NCI-H446 (cell line): ENCODE measurements at regions not wholly inside any gene's neighbourhood (a gene's known extent, or its start where the extent isn't known, plus 50 kb on each side); places are given as distances from the start of the nearest gene placed in this dataset.

Experiments
- DNase-seq, 2 experiments: peaks; one replicate each; lab custom pipeline; 2025; lab: John Stamatoyannopoulos, UW

DNA sequence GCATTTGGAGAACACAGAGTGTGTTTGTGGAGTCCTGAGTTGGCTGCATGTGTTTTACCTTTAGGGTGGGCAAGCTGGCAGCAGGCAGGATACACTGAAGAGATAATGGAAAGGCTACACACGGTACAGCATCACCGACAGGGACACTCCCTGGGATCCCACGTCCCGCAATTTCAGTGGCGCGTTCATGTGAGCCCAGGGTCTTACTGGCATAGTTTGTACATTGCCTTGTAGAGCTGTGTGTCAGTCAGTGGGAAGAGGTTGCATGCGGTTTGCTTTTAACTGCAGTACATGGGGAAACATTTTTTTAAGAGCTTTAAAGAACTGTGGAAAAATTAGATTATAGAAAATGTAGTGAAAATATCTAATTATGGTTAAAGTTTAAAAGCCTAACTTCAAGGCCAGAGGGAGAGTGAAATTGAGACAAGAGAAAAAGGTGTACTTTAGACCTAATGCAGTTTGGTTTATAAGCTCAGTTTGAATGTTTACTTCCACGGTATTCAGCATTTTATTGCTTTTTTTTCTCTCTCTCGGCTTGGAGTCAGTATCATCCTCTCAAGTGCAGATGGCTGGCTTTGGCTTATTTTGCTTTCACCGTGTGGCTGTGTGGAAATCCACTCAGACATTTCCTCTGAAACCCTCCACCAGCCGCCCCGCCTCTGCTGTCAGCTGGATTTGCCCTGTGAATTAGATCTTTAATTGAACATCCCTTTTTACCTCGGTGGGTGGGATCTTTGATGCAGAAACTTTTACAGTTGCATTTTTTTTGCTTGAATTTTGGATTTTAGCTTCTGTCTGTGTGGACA is 364.2 kb upstream of the COBL start:
- DNase-seq = no peak

DNA sequence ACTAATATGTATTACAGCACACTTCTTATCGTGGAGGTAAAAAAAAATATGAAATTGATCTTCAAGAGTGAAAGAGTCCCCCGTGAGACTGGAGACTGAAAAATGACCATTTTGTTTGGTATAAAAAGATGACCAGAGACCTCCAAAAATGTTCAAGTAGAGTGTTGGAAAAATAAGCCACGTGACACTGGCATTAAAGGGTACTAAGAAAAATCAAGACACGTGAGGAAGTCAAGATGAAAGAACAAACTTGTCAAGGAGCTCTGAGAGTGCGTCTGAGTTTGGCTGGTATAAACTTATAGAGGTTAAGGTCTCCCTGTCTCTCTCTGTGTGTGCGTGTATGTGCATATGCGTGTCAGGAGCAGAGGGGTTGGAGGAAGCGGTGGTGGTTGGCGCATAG is 362.7 kb upstream of the COBL start:
- no peak for DNase-seq

DNA sequence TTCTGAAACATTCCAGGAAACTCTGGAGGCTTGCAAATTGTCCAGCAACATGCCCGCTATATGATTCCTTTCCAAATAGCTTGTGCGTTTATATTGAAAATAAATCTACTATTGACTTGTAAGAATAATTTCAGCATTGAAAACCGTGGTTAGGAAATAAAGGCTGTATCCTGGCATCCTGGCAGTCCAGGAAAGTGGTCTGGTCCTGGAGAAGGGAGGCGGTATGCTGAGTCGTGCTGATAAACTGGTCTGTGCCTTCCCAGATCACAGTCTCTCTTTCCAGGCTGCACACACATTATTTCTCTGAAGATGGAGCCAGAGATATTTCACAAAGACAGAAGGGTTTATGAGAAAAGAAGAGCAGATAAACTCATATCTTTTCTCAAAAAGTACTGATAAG is 350.1 kb upstream of the COBL start:
- DNase-seq = no peak

DNA sequence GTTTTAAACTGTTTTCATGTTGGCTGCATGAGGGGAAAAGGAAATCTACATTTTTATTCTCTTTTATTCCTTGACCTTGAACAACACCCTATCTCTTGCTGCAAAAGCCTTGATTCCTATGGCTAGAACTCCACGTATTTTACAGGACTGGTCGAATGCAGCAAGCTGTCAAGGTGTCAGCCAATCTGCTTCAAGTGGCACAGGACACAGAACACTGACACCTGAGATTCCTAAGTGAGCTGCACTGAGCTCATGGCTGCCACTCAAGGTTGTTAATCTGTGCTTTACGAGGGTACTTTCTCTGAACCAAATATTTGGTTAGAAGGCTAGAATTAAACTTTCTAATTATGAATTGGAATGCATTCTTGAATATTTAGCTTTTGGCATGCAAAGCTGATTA is 349.7 kb upstream of the COBL start:
- no peak for DNase-seq

DNA sequence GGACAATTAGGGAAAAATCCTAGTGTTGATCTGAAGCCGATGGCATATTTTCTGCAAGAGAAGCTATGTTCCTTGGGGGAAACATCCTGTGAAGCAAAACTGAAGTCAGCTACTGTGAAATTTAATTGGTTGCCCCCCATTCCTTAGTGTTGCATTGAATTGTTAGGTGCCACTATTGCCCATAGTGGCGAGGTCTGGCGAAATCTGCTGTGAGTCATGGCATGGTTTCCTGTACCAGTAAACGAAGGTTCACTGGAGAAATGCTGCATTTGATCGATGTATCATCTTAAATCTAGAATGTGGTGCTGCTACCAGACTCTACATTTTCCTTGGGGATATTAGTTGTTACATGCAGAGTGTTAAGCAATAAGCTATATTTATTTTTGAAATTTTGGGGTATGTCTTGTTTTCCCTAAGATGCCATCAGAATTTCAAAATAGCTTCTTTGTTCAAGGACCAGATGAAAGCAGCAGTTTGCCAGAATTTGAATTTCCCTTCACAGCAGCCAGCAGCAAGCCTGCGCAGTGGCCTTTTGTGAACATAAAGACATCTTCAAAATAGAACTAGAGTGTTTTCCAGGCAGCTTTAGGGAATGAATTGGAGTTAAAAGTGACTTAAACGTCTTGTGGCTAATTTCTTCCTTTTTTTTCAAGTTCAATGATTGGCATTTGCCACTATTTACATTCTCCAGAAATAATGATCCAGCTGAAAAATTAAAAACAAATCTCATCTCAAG is 348.6 kb upstream of the COBL start:
- DNase-seq = no peak

DNA sequence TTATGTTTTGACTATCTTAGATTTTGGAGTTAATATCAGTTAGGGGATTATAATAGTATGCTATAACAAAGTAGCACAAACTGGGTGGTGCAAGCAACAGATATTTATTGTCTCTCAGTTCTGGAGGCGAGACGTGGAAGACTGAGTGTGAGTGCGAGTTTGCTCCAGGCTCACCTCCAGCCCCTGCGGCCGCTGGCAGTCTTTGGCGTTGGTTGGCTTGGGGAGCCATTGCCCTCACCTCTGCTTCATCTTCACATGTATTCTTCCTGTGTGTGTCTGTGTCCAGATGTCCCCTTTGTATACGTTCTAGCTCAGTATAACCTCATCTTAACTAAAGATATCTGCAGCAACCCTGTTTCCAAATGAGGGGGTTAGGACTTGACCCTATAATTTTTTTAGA is 343.9 kb upstream of the COBL start:
- no peak for DNase-seq

DNA sequence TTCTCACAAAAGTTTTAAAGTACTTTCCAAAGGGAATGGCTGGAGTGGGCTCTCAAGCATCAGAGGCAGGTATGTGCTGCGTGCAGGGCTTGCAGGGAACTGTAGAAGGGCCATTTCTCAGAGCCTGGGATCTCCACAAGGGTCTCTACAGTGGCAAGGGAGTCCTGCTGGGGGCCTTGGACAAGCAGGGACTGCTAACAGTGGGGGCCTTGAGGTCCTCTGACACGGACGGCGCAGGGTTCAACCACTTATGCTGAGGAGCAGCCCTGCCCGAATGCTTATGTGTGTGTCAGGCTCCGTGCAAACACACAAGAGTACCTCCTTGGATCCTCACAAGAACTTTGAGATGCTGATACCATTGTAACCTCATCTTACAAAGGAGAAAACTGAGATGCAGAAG is 342.1 kb upstream of the COBL start:
- no peak for DNase-seq

DNA sequence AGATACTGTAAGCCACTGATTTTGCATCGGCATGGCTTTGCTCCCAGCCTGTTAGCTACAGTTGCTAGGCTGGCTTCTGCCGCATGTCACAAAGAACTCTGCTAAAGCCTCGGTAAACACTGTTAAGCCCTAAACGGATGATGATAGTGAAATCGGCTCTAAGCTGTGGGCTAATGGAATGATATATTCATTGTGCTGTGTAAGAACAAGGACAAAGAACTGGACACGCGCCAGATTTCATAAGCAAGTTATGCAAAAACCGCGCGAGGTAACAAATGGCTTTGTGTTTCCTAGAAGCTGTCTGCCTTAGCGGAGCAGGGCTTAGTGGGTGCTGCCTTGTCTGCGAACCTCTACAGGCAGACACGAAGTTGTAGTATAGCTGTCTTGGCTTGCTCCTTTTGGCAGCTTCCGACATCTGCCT is 331.3 kb upstream of the COBL start:
- DNase-seq = no peak

DNA sequence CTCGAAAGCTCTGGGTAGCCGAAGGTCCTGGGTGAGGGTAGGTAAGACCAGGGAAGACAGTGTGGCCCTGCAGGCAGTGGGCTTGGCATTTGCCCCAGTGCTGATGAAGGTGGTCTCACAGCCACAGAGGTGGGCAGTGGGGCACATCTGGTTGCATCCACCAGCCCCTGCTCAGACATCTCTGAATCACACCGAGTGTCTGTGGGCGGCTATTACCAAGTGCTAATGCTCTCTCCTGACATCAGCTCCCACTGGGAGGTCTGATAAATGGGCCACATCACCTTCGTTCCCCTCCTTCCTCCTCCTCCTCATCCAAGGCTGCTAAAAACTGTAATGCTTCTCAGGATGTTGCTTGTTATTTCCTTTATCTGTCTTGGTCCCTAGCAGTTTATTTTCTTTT is 330.9 kb upstream of the COBL start:
- no peak for DNase-seq

DNA sequence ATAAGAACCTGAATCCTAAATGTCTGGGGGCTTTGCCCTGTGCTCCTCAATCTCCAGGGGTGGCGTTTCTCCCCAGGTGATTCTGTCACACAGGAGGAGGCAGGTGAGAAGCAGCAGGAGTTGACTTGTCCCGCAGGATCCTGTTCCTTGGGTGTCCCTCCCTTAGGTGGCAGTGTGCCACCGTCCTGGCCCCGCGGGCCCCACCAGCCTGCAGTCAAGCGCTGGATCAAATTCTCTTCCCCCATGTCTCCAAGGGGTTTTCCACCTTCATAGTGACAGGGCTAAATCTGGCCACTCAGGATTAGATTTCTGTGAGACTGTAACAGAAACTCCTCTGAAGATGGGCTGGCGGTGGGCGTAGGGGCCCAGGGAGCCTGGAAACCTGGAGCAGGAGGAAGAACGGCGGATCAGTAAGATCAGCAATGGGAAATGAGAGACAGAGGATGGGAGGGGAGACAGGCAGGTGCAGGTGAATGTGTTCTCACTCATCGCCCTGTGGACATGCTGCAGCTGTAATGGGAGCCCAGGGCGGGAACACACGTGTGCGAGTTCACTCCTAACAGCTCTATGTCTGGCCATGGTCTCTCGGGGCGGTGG is 329.2 kb upstream of the COBL start:
- no peak for DNase-seq

DNA sequence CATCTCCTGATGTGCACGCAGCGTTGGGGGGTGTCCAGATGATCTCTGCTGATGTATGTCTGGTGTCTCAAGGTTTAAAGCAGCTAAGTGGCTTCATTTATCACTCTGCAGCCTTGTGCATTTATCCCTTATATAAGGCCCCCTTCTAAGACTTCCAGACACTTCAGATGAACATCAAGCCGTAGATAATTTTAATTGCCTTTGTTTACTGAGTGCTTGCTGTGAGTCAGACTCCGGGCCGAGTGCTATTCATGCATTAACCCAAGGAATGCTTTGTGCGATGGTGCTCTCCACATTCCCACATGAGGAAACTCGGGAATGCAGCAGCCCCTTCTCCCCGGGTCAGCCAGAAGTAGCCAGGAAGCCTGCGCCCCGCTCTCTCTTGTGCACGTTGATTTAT is 328.6 kb upstream of the COBL start:
- no peak for DNase-seq

DNA sequence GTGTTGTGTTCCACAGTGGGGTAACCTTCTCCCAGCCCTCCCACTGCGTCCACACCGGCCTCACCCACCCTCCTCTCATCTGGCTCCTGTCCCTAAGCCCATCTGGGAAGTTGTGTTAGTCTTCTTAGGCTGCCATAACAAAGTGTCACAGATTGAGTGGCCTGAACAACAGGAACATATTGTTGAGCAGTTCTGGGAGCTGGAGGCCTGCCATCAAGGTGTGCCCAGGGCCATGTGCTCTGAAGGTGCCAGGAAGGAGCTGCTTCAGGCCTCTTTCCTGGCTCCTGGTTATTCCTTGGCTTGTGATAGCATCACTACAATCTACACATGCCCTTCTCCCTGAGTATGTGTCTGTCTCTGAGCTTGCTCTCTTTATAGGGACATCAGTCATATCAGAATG is 327.6 kb upstream of the COBL start:
- DNase-seq = no peak

DNA sequence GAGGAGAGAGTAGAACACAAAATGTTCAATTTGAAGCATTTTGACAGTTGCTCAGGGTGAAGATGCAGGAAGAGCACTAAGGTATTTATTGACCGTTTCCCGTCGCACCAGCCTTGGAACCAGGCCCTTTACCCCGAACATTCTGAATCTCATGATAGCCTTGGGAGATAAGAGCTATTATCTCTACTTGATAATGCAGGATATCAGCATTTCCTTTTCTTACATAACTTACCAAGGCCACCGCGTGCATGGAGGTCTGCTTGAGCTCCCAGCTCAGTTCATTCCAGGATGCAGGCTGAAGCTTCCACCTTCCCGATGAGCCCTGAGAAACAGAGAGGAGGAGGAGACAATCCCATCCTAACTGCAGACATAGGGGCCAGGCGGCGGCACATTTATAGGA is 324.2 kb upstream of the COBL start:
- no peak for DNase-seq

DNA sequence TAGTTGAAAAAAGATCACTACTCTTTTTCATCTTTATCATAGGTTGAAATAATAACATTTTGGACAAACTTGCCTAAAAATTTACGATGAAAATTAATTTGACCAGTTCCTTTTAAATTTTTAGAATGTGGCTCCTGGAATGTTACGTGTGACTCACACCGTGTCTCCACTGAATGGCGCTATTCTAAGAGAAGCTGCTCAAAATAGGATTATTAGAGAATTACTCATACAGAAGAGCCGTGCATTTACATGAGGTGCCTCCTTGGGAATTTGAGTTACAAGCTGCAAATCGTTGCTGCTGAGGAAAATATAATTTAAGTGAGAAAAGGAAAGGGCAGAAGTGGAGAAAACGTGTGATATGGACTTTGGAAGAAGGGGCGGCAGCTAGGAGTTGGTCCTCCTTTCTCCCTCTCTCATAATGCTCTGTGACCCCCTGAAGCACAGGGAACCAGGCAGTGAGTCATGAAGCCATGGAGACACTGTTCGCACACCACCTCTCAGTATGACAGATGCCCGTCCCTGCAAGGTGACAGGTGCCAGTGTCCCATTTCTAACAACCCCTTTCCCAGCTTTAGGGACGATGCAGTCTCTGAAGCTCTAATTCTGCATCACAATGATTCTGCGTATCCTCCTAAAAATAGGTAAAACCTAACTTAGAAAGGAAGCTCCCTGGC is 323.2 kb upstream of the COBL start:
- DNase-seq = no peak

DNA sequence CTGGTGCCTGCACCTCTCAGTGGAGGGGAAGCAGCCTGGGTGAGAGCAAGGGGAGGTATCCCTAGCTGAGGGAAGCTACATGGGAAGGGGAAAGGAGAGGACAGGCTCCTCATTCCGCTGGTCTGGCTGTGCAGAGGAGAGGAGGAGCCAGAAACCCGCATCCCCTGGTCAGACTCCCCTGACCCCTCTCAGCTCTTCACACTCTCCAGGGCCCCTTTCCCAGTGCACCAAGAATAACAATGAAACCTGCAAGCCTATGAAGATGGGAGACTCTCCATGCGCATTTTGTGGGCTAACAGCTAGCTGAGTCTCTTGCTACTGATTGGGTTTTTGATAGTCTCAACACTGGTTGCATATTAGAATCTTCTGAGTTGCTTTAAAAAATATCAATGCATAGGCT is 319.9 kb upstream of the COBL start:
- DNase-seq = no peak

DNA sequence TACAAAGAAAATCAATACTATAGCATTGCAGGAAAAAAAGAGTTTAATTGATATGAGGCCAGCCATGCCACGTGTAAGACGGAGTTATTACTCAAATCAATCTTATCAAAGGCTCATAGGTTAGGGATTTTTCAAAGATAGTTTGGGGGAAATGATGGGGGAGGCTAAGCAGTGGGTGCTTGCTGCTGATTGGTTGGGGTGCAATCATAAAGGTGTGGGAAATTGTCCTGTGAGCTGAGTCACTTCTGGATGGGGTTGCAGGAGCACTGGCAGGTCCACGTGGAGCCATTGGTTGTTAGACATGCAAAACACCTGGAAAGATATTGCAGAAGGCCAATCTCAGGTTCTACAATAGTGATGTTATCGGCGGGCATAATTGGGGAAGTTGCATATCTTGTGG is 319.2 kb upstream of the COBL start:
- DNase-seq = no peak

DNA sequence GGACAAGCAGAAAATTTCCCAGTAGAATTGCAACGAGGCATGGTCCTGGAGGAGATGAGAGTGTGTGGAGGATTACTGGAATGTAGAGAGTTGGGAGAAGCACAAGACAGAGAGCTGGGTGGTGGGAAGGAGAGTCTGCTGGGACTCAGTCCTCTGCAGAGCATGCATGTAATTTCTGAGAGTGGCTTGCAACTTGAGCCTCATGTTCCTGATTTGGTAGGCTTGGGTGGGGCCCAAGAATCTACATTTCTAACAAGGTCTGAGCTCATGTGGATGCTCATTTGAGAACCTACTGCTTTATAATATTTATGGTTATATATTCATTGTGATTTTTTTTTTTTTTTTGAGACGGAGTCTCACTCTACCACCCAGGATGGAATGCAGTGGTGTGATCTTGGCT is 317.9 kb upstream of the COBL start:
- DNase-seq = no peak

DNA sequence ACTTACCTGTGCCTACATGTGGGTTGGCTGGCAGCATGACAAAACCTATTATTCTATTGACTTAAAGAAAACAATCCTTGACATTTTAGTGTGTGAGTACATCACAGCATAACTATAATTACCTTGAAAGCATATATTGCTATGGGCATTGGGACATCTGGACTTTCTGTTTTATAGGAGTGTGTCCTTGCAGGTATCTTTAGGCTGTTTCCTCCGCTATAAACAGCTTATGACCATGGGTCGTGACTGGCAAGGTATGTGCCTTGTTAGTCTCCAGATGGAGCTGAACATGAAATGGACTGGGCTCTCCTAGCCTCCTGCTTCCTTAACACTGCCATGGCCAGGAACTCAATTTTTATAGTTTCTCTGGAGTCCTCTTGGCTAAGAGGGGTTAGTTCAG is 317.4 kb upstream of the COBL start:
- no peak for DNase-seq

DNA sequence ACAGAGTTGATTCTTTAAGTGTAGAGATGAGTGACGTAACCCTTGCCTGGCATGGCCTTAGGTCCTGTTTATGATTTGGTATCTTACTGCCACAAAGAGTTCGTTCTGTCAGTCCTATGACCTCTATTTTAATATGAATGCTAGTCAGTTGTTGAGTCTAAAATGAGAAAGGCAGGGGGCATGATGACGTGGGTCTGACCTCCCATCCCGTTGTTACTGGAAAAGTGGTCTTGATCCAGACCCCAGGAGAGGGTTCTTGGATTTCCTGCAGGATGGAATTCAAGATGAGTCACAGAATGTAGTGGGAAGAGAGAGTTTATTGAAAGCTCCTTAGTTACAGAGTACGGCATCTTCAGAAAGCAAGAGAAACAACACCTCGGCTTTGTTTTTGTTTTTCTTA is 317.0 kb upstream of the COBL start:
- DNase-seq = no peak

DNA sequence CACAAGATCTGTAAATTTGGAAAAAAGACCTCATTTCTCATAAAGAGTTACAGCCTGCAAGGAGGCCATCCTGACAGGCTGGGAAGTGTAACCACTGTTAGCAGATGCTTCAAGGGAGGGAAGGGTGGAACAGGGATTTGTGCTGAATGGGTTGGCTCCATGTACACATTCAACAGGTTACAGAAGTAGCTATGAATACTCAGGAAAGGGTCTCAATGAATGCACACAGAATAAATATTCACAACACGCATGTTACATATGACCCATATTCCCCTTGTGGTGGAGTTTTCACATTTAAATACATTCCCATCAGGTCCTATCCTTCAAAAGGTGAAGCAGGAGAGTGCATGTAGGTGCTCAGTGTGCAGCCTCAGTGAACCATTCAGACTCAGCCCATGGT is 316.4 kb upstream of the COBL start:
- no peak for DNase-seq

DNA sequence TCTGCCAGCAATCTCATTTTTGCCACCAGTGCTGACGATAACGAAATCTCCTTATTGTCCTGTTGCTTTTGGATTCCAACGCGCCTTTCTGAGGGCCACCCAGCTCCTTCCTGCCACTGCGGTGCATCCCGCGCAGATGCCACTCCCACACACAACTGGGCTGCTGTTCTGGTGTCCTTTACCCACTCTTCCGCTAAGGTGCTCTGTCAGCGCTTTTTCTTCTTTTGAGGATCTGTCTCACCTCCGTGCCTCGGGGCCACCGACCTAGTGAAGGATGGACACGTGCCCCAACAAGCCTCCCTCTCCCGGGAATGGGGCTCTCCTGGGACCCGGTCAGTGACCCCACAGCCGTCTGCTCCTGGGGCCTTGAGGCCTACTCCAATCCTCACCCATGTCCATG is 314.3 kb upstream of the COBL start:
- DNase-seq = no peak

DNA sequence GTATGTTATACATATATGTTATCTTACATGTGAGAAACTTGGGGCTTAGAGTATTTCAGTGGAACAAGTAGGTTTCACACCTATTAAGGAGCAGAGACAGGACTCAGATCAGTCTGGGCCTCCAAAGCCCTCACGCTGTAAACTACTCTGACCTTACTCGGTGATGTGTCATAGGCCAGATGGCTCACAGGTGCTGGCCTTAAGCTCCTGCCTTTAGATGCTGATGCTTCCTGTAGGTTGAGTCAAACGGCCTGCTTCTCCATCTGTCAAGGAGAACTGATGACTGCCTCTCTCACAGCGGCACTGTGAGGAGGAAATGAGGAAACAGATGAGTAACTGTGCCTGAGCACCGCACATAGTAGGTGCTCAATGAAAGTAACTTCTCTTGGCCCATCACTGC is 312.6 kb upstream of the COBL start:
- no peak for DNase-seq

DNA sequence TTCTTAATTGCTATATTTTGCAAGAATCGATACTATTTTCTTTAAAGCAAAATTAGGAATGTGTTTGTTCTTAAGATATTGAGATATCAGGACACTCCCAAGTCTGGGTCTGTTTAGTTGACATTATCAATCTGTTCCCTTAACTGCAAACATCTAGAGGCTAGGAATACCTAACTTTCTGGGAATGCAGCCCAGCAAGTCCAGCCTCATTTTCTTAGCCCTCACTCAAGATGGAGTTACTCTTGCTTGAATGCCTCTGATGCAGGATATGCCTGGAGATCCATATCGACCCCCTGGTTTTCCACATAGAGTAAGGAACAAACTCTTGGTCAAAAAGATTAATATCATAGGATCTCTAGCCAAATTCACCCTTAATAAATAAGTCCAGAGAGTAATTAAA is 305.3 kb upstream of the COBL start:
- DNase-seq = no peak
